Panc1 (cell line): ENCODE measurements at regions not wholly inside any gene's neighbourhood (a gene's known extent, or its start where the extent isn't known, plus 50 kb on each side); places are given as distances from the start of the nearest gene placed in this dataset.

Experiments used
- POLR2AphosphoS5 ChIP-seq: IDR thresholded peaks from 2 replicates; pipeline ENCODE4 v1.6.1; 2012; ENCODE audit warnings: mild to moderate bottlenecking, low read depth, low read length, moderate library complexity
- SIN3A ChIP-seq: IDR thresholded peaks from 2 replicates; pipeline ENCODE4 v1.6.1; 2012; ENCODE audit warnings: low read depth, mild to moderate bottlenecking, low read length, moderate library complexity, borderline replicate concordance; ENCODE audit not compliant: insufficient read depth
- TF ChIP-seq, protein P1 (sequence below): fragments of 450-650 bp; IDR thresholded peaks from 2 replicates; pipeline ENCODE4 v1.5.1; 2017; ENCODE audit warnings: mild to moderate bottlenecking
- TF ChIP-seq, protein P2 (sequence below), 2 experiments: IDR thresholded peaks; 2 replicates each; pipeline ENCODE4 v1.6.1; 2011 to 2012; ENCODE audit warnings: low read depth in 2 of 2, control low read depth in 1 of 2, low read length in 1 of 2, mild to moderate bottlenecking in 1 of 2, moderate library complexity in 1 of 2; ENCODE audit not compliant: insufficient read depth in 1 of 2

DNA sequence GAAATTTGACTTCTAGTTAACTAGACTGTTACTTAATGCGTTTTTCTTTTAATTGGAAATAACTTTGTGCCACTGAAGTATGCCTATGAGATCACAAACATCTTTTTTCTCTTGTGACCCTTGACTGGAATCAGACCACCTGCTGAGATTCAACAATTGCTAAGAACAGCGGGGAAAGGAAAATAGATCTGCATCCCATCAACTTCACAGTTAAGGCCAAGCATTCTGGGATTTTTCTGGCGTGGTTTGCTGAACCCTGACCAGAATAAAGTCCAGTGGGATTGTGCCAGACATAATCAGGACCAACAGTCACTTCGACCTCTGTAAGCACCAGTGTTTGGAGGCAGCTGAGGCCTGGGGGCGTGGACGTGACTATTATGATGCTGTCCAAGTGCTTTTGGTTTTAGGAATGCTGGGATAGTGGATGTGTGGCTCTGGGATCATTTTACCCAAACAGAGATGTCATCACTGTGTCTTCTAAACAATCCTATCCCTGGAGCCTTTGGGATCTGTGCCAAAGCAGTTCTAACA lies 373.3 kb upstream of the PRKCQ start:
- TF ChIP-seq POLR2AphosphoS5 (no peak), SIN3A (no peak)
- TF ChIP-seq, protein P1, sequence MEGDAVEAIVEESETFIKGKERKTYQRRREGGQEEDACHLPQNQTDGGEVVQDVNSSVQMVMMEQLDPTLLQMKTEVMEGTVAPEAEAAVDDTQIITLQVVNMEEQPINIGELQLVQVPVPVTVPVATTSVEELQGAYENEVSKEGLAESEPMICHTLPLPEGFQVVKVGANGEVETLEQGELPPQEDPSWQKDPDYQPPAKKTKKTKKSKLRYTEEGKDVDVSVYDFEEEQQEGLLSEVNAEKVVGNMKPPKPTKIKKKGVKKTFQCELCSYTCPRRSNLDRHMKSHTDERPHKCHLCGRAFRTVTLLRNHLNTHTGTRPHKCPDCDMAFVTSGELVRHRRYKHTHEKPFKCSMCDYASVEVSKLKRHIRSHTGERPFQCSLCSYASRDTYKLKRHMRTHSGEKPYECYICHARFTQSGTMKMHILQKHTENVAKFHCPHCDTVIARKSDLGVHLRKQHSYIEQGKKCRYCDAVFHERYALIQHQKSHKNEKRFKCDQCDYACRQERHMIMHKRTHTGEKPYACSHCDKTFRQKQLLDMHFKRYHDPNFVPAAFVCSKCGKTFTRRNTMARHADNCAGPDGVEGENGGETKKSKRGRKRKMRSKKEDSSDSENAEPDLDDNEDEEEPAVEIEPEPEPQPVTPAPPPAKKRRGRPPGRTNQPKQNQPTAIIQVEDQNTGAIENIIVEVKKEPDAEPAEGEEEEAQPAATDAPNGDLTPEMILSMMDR, result no peak
- TF ChIP-seq, protein P2, sequence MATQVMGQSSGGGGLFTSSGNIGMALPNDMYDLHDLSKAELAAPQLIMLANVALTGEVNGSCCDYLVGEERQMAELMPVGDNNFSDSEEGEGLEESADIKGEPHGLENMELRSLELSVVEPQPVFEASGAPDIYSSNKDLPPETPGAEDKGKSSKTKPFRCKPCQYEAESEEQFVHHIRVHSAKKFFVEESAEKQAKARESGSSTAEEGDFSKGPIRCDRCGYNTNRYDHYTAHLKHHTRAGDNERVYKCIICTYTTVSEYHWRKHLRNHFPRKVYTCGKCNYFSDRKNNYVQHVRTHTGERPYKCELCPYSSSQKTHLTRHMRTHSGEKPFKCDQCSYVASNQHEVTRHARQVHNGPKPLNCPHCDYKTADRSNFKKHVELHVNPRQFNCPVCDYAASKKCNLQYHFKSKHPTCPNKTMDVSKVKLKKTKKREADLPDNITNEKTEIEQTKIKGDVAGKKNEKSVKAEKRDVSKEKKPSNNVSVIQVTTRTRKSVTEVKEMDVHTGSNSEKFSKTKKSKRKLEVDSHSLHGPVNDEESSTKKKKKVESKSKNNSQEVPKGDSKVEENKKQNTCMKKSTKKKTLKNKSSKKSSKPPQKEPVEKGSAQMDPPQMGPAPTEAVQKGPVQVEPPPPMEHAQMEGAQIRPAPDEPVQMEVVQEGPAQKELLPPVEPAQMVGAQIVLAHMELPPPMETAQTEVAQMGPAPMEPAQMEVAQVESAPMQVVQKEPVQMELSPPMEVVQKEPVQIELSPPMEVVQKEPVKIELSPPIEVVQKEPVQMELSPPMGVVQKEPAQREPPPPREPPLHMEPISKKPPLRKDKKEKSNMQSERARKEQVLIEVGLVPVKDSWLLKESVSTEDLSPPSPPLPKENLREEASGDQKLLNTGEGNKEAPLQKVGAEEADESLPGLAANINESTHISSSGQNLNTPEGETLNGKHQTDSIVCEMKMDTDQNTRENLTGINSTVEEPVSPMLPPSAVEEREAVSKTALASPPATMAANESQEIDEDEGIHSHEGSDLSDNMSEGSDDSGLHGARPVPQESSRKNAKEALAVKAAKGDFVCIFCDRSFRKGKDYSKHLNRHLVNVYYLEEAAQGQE (IDR thresholded peaks at IDR 0.05; ENCODE audit: insufficient read depth in 1 of 2, low read depth in 2 of 2, low read length in 1 of 2), result no peak
